ENCODE measurements at regions not wholly inside any gene's neighbourhood (a gene's known extent, or its start where the extent isn't known, plus 50 kb on each side); places are given as distances from the start of the nearest gene placed in this dataset.

- intact Hi-C loops (cut with micrococcal nuclease) (loop anchor here (10.0 kb wide), 1 partner anchor 346 kb away; no protein-coding TSS in a partner anchor), dilution Hi-C loops (cut with HindIII; ENCODE audit: low sequenced_read_pairs, unreplicated experiment) (no loop called here), in situ Hi-C loops (cut with MboI; ENCODE audit: low sequenced_read_pairs) (no loop called here)
- WGBS, 2 experiments (ENCODE audit: extremely low coverage in 2 of 2, insufficient read length in 1 of 2), result no CpG with 5 or more reads among the region's 3 CpGs
- no peaks in the 10 kb centered on the region for H3K36me3 ChIP-seq (ENCODE audit: control insufficient read depth, insufficient read depth, low read length)
- no peak overlapping the region for H3K27ac ChIP-seq (ENCODE audit: insufficient read depth, low read length)
- DNase-seq (no peak), ATAC-seq (ENCODE audit: low read depth) (no peak)
- H3K9me1 ChIP-seq (ENCODE audit: insufficient read depth, low read length), result no peaks in the 10 kb centered on the region
- TF ChIP-seq RCOR1 (IDR thresholded peaks at IDR 0.05; ENCODE audit: insufficient replicate concordance, low read length) (no peak), RFX5 (IDR thresholded peaks at IDR 0.05; ENCODE audit: low read depth, low read length) (no peak), MAFK (IDR thresholded peaks at IDR 0.05; ENCODE audit: low read depth, low read length) (no peak), CTCF (conservative IDR thresholded peaks at IDR 0.05; ENCODE audit: low read depth, low read length) (no peak), POLR2A (IDR thresholded peaks at IDR 0.05; ENCODE audit: low read depth, low read length) (no peak), BHLHE40 (IDR thresholded peaks at IDR 0.05; ENCODE audit: low read depth, low read length) (no peak)
- no peak overlapping the region for H3K4me3 ChIP-seq (ENCODE audit: insufficient read depth, low read depth, low read length)
- H2BK120ac ChIP-seq (ENCODE audit: low read depth, low read length), result no peak overlapping the region
- no peak overlapping the region for H2AFZ ChIP-seq (replicated peaks; ENCODE audit: low read length, poor library complexity)
- BruUV-seq (replicated peaks), result no TSS peak
- no peak overlapping the region for H2BK20ac ChIP-seq (ENCODE audit: low read depth, low read length)
- H4K8ac ChIP-seq (ENCODE audit: low read depth in 2 of 2, low read length in 2 of 2), result no peak overlapping the region
- H3K56ac ChIP-seq (ENCODE audit: extremely low read depth, insufficient read depth, low read length), result no peak overlapping the region
- no peaks in the 10 kb centered on the region for H3K4me1 ChIP-seq (ENCODE audit: control insufficient read depth, insufficient read depth, low read length)
- ChIA-PET CTCF (no interaction called here), POLR2A (ENCODE audit: unreplicated experiment) (no interaction called here)
- no peaks in the 10 kb centered on the region for H3K27me3 ChIP-seq (ENCODE audit: control insufficient read depth, insufficient read depth, low read length)
- H4K5ac ChIP-seq (ENCODE audit: low read depth, low read length), result no peak overlapping the region
- no peak overlapping the region for H3K23ac ChIP-seq (ENCODE audit: low read depth, low read length)
- no peaks in the 10 kb centered on the region for H3K79me1 ChIP-seq (ENCODE audit: low read depth in 1 of 2, low read length in 2 of 2)
- H3K9me3 ChIP-seq (ENCODE audit: control insufficient read depth, insufficient read depth, low read length), result no peaks in the 10 kb centered on the region
- H3K4me2 ChIP-seq (ENCODE audit: low read depth, low read length), result no peak overlapping the region
- H2BK5ac ChIP-seq (ENCODE audit: low read depth, low read length, poor library complexity, severe bottlenecking), result no peak overlapping the region
- H2BK15ac ChIP-seq (ENCODE audit: low read depth, low read length), result no peak overlapping the region
- H3K14ac ChIP-seq (replicated peaks; ENCODE audit: low read depth, low read length), result no peak overlapping the region
- no peak overlapping the region for H2AK5ac ChIP-seq (ENCODE audit: low read depth, low read length)
- H3K9ac ChIP-seq (ENCODE audit: low read depth, low read length), result no peak overlapping the region
- H3K4ac ChIP-seq (ENCODE audit: low read depth, low read length), result no peak overlapping the region
- H4K20me1 ChIP-seq (ENCODE audit: insufficient read depth, low read length), result no peaks in the 10 kb centered on the region
- H4K91ac ChIP-seq (ENCODE audit: insufficient read depth, low read depth, low read length), result no peak overlapping the region
- no peak overlapping the region for H3K18ac ChIP-seq (ENCODE audit: low read depth, low read length)
- no peak overlapping the region for H2AK9ac ChIP-seq (replicated peaks; ENCODE audit: low read depth, low read length, poor library complexity)
Measured at GRCh38 chr4:107388736-107389274, 331.2 kb downstream of the PAPSS1 start.
